A549 (cell line): ENCODE measurements at regions not wholly inside any gene's neighbourhood (a gene's known extent, or its start where the extent isn't known, plus 50 kb on each side); places are given as distances from the start of the nearest gene placed in this dataset.

Experiments used
- CHD2 ChIP-seq: fragments of 150-350 bp; IDR thresholded peaks from 2 replicates; pipeline ENCODE4 v1.6.1; 2014; ENCODE audit warnings: low read length; ENCODE audit not compliant: partially characterized antibody
- CTCF ChIP-seq: fragments of >200 bp; sonication (Bioruptor Twin); formaldehyde crosslinking; IDR thresholded peaks from 3 replicates; pipeline ENCODE4 v1.5.1; 2016
- EP300 ChIP-seq, 2 experiments: fragments of >200 bp; sonication (Bioruptor Twin); formaldehyde crosslinking; IDR thresholded peaks; 2 replicates in 1 of 2; 3 replicates in 1 of 2; pipeline ENCODE4 v1.6.1; 2016 to 2017
- HOXA7 ChIP-seq: fragments of 250-450 bp; sonication (Bioruptor Pico); IDR thresholded peaks from 2 replicates; pipeline ENCODE4 v1.5.0; 2020; ENCODE audit warnings: mild to moderate bottlenecking, moderate library complexity
- POLR2A ChIP-seq: IDR thresholded peaks from 2 replicates; pipeline ENCODE4 v1.6.1; 2012; ENCODE audit warnings: mild to moderate bottlenecking, low read length

GRCh38 chr1:233543338-233544255, 70.3 kb upstream of the KCNK1 start:
- TF ChIP-seq CTCF = no peak
- no peak for TF ChIP-seq POLR2A
- TF ChIP-seq HOXA7 = no peak
- TF ChIP-seq EP300 (IDR thresholded peaks at IDR 0.05) = no peak
- TF ChIP-seq CHD2 = no peak
